Gastrocnemius medialis (tissue), 4 donors: ENCODE measurements at regions not wholly inside any gene's neighbourhood (a gene's known extent, or its start where the extent isn't known, plus 50 kb on each side); places are given as distances from the start of the nearest gene placed in this dataset.

ENCODE experiments used
- ATAC-seq, 2 donors: fragments of 150-250 bp; one replicate each; pipeline ENCODE4 v1.9.1; 2016
- DNase-seq, 2 donors: peaks; one replicate each; pipeline ENCODE4 v3.0.0-alpha.2; 2019
- H3K27ac ChIP-seq, 4 donors: fragments of 200-600 bp; sonication (generic); 1 replicate in 1 of 4; 2 replicates in 3 of 4; pipeline ENCODE4 v1.5.1; 2016 to 2018; ENCODE audit warnings: mild to moderate bottlenecking in 2 of 4, moderate library complexity in 1 of 4
- H3K27me3 ChIP-seq, 3 donors: fragments of 200-600 bp; sonication (generic) in 2 of 3; 1 replicate in 1 of 3; 2 replicates in 2 of 3; pipeline versions ENCODE4 v1.5.1 to v1.6.0; 2016 to 2019; ENCODE audit warnings: mild to moderate bottlenecking in 1 of 3, moderate library complexity in 1 of 3
- H3K36me3 ChIP-seq, 2 donors: fragments of 200-600 bp; sonication (generic) in 1 of 2; one replicate each; pipeline ENCODE4 v1.5.1; 2017 to 2018
- H3K4me1 ChIP-seq, 2 donors: fragments of 200-600 bp; sonication (generic) in 1 of 2; one replicate each; pipeline ENCODE4 v1.5.1; 2016 to 2017; ENCODE audit warnings: mild to moderate bottlenecking in 2 of 2
- H3K4me3 ChIP-seq, 4 donors: fragments of 200-600 bp; sonication (generic) in 3 of 4; 1 replicate in 1 of 4; 2 replicates in 3 of 4; pipeline ENCODE4 v1.5.1; 2016 to 2019; ENCODE audit warnings: mild to moderate bottlenecking in 2 of 4
- H3K9me3 ChIP-seq, 3 donors: fragments of 200-600 bp; sonication (generic) in 2 of 3; 1 replicate in 1 of 3; 2 replicates in 2 of 3; pipeline ENCODE4 v1.5.1; 2016 to 2019
- POLR2A ChIP-seq, 2 donors: fragments of 450-650 bp; IDR thresholded peaks; one replicate each; pipeline ENCODE4 v1.6.1; 2017; ENCODE audit warnings: antibody characterized with exemption in 2 of 2, mild to moderate bottlenecking in 2 of 2, moderate library complexity in 2 of 2
- in situ Hi-C, 4 donors: fragments of 200-750 bp; cut with MboI; loops; one replicate each; pipeline versions ENCODE4 v1.15.0 to v1.8.0; 2017; ENCODE audit warnings: low sequenced_read_pairs in 4 of 4
- intact Hi-C: fragments of 100-400 bp; cut with DNase I; formaldehyde crosslinking; loops from one replicate; pipeline ENCODE4 v1.15.1; 2023; ENCODE audit warnings: low total_unique reads
- TF ChIP-seq, protein P1 (sequence below), 5 experiments: fragments of 450-650 bp in 3 of 5; fragments of 200-600 bp in 2 of 5; sonication (generic) in 2 of 5; IDR thresholded peaks in 4 of 5; conservative IDR thresholded peaks in 1 of 5; 1 replicate in 4 of 5; 2 replicates in 1 of 5; pipeline ENCODE4 v1.5.1; 2016 to 2019; ENCODE audit warnings: antibody characterized with exemption in 5 of 5, mild to moderate bottlenecking in 3 of 5, moderate library complexity in 3 of 5

GRCh38 chr7:115693779-115694178 is 336.8 kb downstream of the TFEC start:
- no peak overlapping the region for H3K27ac ChIP-seq
- in situ Hi-C loops (no loop called here), intact Hi-C loops (no loop called here)
- no peaks in the 10 kb centered on the region for H3K4me1 ChIP-seq
- H3K9me3 ChIP-seq = no peaks in the 10 kb centered on the region
- H3K36me3 ChIP-seq = no peaks in the 10 kb centered on the region
- no peak for DNase-seq
- TF ChIP-seq, protein P1, sequence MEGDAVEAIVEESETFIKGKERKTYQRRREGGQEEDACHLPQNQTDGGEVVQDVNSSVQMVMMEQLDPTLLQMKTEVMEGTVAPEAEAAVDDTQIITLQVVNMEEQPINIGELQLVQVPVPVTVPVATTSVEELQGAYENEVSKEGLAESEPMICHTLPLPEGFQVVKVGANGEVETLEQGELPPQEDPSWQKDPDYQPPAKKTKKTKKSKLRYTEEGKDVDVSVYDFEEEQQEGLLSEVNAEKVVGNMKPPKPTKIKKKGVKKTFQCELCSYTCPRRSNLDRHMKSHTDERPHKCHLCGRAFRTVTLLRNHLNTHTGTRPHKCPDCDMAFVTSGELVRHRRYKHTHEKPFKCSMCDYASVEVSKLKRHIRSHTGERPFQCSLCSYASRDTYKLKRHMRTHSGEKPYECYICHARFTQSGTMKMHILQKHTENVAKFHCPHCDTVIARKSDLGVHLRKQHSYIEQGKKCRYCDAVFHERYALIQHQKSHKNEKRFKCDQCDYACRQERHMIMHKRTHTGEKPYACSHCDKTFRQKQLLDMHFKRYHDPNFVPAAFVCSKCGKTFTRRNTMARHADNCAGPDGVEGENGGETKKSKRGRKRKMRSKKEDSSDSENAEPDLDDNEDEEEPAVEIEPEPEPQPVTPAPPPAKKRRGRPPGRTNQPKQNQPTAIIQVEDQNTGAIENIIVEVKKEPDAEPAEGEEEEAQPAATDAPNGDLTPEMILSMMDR (IDR thresholded peaks at IDR 0.05 in 4 of 5, conservative IDR thresholded peaks at IDR 0.05 in 1 of 5) = no peak
- no peak for TF ChIP-seq POLR2A (IDR thresholded peaks at IDR 0.05)
- H3K27me3 ChIP-seq = no peaks in the 10 kb centered on the region
- no peak overlapping the region for H3K4me3 ChIP-seq
- no peak for ATAC-seq

DNA sequence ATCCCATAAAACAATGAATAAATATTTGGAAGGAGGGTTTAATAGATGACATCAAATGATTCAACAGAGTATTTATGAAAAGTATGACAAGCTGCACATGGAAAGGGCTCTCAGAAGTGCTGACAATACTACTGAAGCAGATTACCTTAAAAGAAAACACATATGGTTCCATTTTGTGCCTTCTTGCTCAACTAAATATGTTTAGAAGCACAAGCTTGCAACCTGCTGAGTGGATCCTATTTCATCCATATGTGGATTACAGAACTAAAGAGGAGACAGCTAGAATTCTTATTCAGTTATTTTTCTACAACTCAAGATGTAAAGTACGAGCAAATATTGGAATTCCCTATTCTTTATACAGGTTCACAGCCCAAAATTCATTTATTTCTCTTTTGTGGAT is 340.6 kb downstream of the TFEC start:
- intact Hi-C loops (no loop called here), in situ Hi-C loops (no loop called here)
- no peak for ATAC-seq

GRCh38 chr7:115683093-115683492 is 347.5 kb downstream of the TFEC start:
- H3K9me3 ChIP-seq = no peaks in the 10 kb centered on the region
- intact Hi-C loops = no loop called here
- H3K36me3 ChIP-seq = no peaks in the 10 kb centered on the region
- H3K4me3 ChIP-seq = no peak overlapping the region
- in situ Hi-C loops = no loop called here
- no peak for DNase-seq
- H3K27me3 ChIP-seq = no peaks in the 10 kb centered on the region
- no peak for ATAC-seq
- TF ChIP-seq POLR2A (IDR thresholded peaks at IDR 0.05) = no peak
- TF ChIP-seq, protein P1 (IDR thresholded peaks at IDR 0.05 in 4 of 5, conservative IDR thresholded peaks at IDR 0.05 in 1 of 5) = no peak
- no peaks in the 10 kb centered on the region for H3K4me1 ChIP-seq
- H3K27ac ChIP-seq = no peak overlapping the region

More for the DNA sequence above, 340.6 kb downstream of the TFEC start:
- H3K27me3 ChIP-seq = no peaks in the 10 kb centered on the region
- no peaks in the 10 kb centered on the region for H3K9me3 ChIP-seq
- H3K27ac ChIP-seq = no peak overlapping the region
- H3K4me3 ChIP-seq = no peak overlapping the region
- H3K36me3 ChIP-seq = no peaks in the 10 kb centered on the region
- H3K4me1 ChIP-seq = no peaks in the 10 kb centered on the region
- no peak for DNase-seq
- TF ChIP-seq, protein P1 (IDR thresholded peaks at IDR 0.05 in 4 of 5, conservative IDR thresholded peaks at IDR 0.05 in 1 of 5) = no peak
- no peak for TF ChIP-seq POLR2A (IDR thresholded peaks at IDR 0.05)

DNA sequence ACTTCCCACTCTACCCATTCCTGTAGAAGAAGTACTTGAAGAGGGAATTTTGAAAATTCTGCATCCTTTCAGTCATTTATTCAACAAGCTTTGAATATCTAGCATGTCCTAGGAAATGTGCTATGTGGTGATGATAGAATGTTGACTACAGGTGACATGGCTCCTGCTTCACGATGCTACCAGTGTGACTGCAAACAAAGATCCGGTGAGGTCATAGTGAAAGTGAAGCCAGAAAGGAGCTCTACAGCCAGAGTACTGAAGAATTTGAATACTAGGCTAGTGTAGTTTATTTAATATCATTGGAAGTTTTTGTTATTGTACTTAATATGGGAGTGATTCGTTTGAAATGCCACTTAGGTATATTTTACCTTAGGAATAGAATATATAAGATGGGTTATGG is 348.1 kb downstream of the TFEC start:
- H3K9me3 ChIP-seq = no peaks in the 10 kb centered on the region
- no peaks in the 10 kb centered on the region for H3K27me3 ChIP-seq
- TF ChIP-seq POLR2A (IDR thresholded peaks at IDR 0.05) = no peak
- TF ChIP-seq, protein P1 (IDR thresholded peaks at IDR 0.05 in 4 of 5, conservative IDR thresholded peaks at IDR 0.05 in 1 of 5) = no peak
- H3K4me3 ChIP-seq = no peak overlapping the region
- no peaks in the 10 kb centered on the region for H3K4me1 ChIP-seq
- no peak for DNase-seq
- in situ Hi-C loops (no loop called here), intact Hi-C loops (no loop called here)
- ATAC-seq = no peak
- H3K36me3 ChIP-seq = no peaks in the 10 kb centered on the region
- no peak overlapping the region for H3K27ac ChIP-seq

DNA sequence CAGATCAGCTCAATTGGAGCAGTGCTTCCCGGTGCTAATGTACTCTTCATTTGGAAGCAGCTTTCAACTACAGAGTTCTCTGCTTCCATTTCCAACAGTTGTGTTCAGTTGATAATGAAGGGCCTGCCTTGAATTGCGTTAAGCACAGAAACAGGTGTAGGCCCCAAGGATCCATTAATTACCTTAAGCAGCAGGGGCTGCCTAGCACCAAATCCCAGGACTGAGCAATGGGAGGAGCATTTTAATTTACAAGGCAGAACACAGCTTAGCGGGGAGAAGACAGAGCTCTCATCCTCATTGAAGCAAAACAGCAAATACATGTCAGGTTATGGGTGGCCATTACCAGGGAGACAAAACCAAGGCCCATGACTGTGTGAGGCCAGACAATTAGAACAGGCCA is 349.6 kb downstream of the TFEC start:
- intact Hi-C loops = no loop called here
- H3K36me3 ChIP-seq = no peaks in the 10 kb centered on the region
- in situ Hi-C loops = no loop called here

More for the DNA sequence above, 349.6 kb downstream of the TFEC start:
- Histone ChIP-seq H3K4me3 (no peak overlapping the region), H3K27me3 (no peaks in the 10 kb centered on the region), H3K4me1 (no peaks in the 10 kb centered on the region), H3K9me3 (no peaks in the 10 kb centered on the region), H3K27ac (no peak overlapping the region)
- DNase-seq (no peak), ATAC-seq (no peak)
- TF ChIP-seq, protein P1 (IDR thresholded peaks at IDR 0.05 in 4 of 5, conservative IDR thresholded peaks at IDR 0.05 in 1 of 5) = no peak
- TF ChIP-seq POLR2A (IDR thresholded peaks at IDR 0.05) = no peak
